ENCODE measurements at regions not wholly inside any gene's neighbourhood (a gene's known extent, or its start where the extent isn't known, plus 50 kb on each side); places are given as distances from the start of the nearest gene placed in this dataset.

GRCh38 chr2:2506536-2506935 lies 175.5 kb upstream of the MYT1L start:
- no peak for TF ChIP-seq CTCF (IDR thresholded peaks at IDR 0.05 in 8 of 11, conservative IDR thresholded peaks at IDR 0.05 in 3 of 11)
- no peak for TF ChIP-seq POLR2A (IDR thresholded peaks at IDR 0.05)

All from spleen (tissue), 7 donors.